ENCODE measurements at regions not wholly inside any gene's neighbourhood (a gene's known extent, or its start where the extent isn't known, plus 50 kb on each side); places are given as distances from the start of the nearest gene placed in this dataset.

DNA sequence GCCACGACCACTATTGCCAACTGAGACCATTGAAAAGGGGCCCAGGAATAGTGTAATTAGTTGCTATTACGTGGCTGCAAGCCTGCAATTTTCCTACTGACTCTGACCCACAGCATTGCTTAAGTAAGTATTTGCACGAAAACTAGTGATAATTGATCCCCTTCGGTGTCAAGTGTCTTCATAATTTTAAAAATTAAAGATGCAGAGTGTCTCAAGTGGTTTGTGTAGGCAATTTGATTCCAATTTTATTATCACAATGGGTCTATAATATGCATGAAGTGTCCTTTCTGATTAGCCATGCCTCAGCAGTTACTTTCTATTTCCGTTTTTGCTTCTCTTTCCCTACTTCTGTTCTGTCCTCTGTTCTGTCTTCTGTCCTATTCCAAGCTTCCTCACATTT is 259.2 kb downstream of the C3orf38 start:
- Histone ChIP-seq H3K36me3 (replicated peaks in 1 of 2; ENCODE audit: insufficient read depth in 1 of 2, low read depth in 2 of 2) (no peaks in the 10 kb centered on the region), H3K4me1 (no peaks in the 10 kb centered on the region), H3K27ac (no peak overlapping the region), H3K4me3 (no peak overlapping the region), H3K9me3 (no peaks in the 10 kb centered on the region), H3K27me3 (no peaks in the 10 kb centered on the region)
- intact Hi-C loops (cut with DNase I), result no loop called here
- no peak for TF ChIP-seq POLR2A (IDR thresholded peaks at IDR 0.05)
- TF ChIP-seq CTCF (IDR thresholded peaks at IDR 0.05), result no peak
- ATAC-seq (no peak), DNase-seq (no peak)
- 54 to 61% methylated on average over 5 of the region's 5 CpGs for WGBS, 2 donors

GRCh38 chr3:88410259-88410658 is 260.5 kb downstream of the C3orf38 start:
- no peaks in the 10 kb centered on the region for H3K36me3 ChIP-seq (replicated peaks in 1 of 2; ENCODE audit: insufficient read depth in 1 of 2, low read depth in 2 of 2)
- no peak for DNase-seq
- no peak overlapping the region for H3K4me3 ChIP-seq
- ATAC-seq, result no peak
- H3K9me3 ChIP-seq, result no peaks in the 10 kb centered on the region
- no peak for TF ChIP-seq POLR2A (IDR thresholded peaks at IDR 0.05)
- TF ChIP-seq CTCF (IDR thresholded peaks at IDR 0.05), result no peak
- intact Hi-C loops (cut with DNase I), result no loop called here
- H3K27me3 ChIP-seq, result no peaks in the 10 kb centered on the region
- H3K27ac ChIP-seq, result no peak overlapping the region
- no peaks in the 10 kb centered on the region for H3K4me1 ChIP-seq
- WGBS, 2 donors, result 30 to 35% methylated on average over 3 of the region's 3 CpGs

DNA sequence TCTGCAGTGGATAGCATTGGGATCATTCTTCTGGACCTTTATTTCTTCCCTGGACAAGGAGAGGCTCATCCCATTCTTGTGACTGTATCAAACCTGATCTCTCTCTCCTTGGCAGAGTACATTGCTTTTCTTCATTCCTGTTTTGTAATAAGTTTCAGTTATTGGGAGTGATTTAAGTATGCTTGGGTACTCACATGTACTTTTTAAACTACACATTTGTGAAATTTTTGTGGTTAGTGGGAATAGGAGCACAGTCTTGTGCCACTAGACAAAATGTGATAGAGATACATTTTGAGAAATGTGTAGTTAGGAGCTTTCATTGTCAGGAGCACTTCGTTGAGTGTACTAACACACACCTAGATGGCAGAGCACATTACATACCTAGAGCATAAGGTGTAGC is 262.6 kb downstream of the C3orf38 start:
- Histone ChIP-seq H3K27me3 (no peaks in the 10 kb centered on the region), H3K9me3 (no peaks in the 10 kb centered on the region), H3K4me1 (no peaks in the 10 kb centered on the region), H3K4me3 (no peak overlapping the region), H3K27ac (no peak overlapping the region), H3K36me3 (replicated peaks in 1 of 2; ENCODE audit: insufficient read depth in 1 of 2, low read depth in 2 of 2) (no peaks in the 10 kb centered on the region)
- TF ChIP-seq POLR2A (IDR thresholded peaks at IDR 0.05) (no peak), CTCF (IDR thresholded peaks at IDR 0.05) (no peak)
- intact Hi-C loops (cut with DNase I), result no loop called here
- WGBS, 2 donors, result 33 to 50% methylated on average over 1 of the region's 1 CpG
- DNase-seq (no peak), ATAC-seq (no peak)

DNA sequence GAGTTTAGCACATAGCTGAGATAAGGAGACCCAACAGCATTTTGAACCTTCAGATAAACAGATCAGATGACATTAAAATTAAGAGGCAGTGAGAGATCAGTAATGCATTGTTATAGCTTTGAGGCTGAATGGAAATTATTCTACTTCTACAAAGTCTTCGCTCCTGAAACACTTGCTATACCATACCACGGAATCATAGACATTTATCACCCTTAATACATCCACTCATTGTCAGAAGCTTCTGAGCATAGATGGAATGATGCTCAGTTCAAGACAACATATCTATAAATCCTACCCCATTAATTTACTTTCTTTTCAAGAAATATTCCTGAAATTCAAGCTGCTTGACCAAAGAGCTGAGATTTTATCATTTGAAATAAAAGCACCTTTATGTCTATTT is 266.7 kb downstream of the C3orf38 start:
- no peaks in the 10 kb centered on the region for H3K9me3 ChIP-seq
- TF ChIP-seq POLR2A (IDR thresholded peaks at IDR 0.05) (no peak), CTCF (IDR thresholded peaks at IDR 0.05) (no peak)
- ATAC-seq (no peak), DNase-seq (no peak)
- no peaks in the 10 kb centered on the region for H3K4me1 ChIP-seq
- H3K36me3 ChIP-seq (replicated peaks in 1 of 2; ENCODE audit: insufficient read depth in 1 of 2, low read depth in 2 of 2), result no peaks in the 10 kb centered on the region
- 79 to 83% methylated on average over 2 of the region's 2 CpGs for WGBS, 2 donors
- intact Hi-C loops (cut with DNase I), result no loop called here
- no peak overlapping the region for H3K4me3 ChIP-seq
- no peak overlapping the region for H3K27ac ChIP-seq
- H3K27me3 ChIP-seq, result no peaks in the 10 kb centered on the region

GRCh38 chr3:88418219-88418618 is 268.5 kb downstream of the C3orf38 start:
- Histone ChIP-seq H3K27me3 (no peaks in the 10 kb centered on the region), H3K4me3 (no peak overlapping the region), H3K9me3 (no peaks in the 10 kb centered on the region), H3K4me1 (no peaks in the 10 kb centered on the region), H3K27ac (no peak overlapping the region), H3K36me3 (replicated peaks in 1 of 2; ENCODE audit: insufficient read depth in 1 of 2, low read depth in 2 of 2) (no peaks in the 10 kb centered on the region)
- TF ChIP-seq POLR2A (IDR thresholded peaks at IDR 0.05), result no peak
- no peak for TF ChIP-seq CTCF (IDR thresholded peaks at IDR 0.05)
- intact Hi-C loops (cut with DNase I), result no loop called here
- ATAC-seq, result no peak
- DNase-seq, result no peak
- WGBS, 2 donors, result 84 to 91% methylated on average over 6 of the region's 6 CpGs
